GM19468 (cell line): ENCODE measurements at regions not wholly inside any gene's neighbourhood (a gene's known extent, or its start where the extent isn't known, plus 50 kb on each side); places are given as distances from the start of the nearest gene placed in this dataset.

Experiments used
- ATAC-seq: cut with Tn5 transposase; IDR thresholded peaks from one replicate; pipeline ENCODE4 v1.9.1; 2021; ENCODE audit warnings: mild to moderate bottlenecking, moderate library complexity, moderate number of reproducible peaks; ENCODE audit not compliant: unreplicated experiment; ENCODE audit errors: extremely low read depth

DNA sequence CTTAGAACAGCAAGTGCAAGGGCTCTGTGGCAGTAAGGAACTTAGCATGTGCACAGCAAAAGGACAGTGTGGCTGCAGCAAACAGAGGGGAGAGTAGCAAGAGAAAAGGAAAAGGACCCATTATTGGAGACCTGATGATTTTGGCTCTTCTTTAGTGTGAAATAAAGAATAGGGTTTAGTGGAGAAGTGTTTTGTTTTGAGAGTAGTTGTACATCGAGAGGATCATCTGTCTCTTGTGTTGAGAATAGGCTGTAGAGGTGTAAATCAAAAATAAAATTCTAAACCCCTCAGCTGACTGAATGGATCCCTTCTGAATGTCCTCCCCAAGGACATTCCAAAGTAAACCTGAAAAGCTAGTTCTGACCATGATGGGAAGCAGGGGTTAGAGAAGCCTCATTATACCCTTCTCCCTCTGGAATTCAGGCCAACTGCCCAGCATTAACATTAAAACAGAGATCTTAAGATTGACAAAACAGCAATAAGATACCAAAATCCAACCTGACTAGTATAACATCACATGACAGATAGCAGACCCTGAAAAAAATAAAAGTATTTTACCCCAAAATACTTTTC is 73.6 kb upstream of the OBI1 start:
- no peak for ATAC-seq

DNA sequence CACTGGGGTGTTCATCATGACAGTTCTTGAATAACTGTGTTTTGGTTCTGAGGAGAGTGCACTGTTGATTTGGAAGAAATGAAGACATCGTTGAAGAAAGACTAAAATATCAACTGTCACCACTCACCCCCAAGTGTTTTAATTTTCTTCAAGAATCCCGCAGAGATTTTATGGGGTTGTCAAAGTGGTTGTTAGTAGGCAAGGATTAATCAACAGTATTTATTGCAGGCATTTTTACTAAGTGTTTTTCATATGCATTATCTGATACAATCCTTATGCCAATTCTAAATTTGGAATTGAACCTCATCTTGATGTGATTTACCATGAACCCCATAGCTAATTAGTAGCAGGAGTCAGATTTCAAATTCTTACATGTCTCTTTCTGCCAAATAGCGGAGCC is 63.7 kb upstream of the OBI1 start:
- ATAC-seq: no peak

DNA sequence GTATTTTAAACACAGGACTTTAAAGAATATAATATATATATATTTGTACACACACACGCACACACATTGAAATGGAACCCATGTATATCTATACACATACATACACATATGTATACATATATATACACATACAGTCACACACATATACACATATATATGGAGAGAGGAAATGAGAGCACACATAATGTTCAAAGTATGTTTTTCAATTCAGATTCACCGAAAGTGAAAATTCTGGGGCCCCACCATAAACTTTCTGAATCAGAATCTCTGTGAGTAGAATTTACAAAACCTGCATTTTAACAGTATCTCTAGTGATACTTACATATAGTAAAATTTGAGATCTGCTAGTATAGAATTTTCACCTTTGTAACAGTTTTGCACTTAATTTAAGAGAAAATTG is 60.4 kb upstream of the OBI1 start:
- ATAC-seq: no peak

DNA sequence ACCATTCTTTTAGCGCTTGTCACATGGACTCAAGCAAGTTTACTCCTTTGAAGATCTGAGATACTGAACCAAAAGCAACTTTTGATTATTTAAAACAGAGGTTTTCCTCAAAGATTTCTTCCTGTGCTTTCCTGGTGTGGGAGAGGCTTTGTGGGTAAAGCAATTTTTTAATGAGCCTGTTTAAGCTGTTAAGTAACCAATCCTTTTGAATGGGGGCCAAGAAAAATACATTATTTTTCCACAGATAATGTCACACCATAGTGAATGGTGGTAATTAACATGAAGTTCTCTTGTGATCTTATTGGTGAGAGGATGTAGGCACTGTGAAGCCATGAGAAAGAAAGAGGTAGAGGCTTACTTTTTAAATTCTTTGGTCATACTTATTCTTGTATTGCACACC is 55.8 kb upstream of the OBI1 start:
- ATAC-seq: no peak

DNA sequence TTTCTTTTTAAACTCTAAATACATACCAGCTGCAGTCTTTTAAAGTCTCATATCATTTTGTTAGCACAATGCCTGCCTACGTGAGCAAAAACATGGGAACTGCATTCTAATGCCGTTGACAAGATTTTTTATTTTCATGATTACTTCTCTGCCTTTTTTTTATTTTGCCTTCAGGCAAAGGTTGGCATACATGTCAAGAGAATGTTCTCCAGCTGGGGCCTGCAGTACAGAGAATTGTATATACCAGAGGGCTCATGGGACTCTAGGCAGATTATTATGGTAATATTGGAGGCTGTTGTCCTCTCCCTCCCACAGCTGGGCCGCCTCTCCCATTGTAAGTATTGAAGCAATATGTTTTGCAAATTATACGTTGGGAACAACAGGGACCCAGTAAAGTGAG is 53.9 kb upstream of the OBI1 start:
- no peak for ATAC-seq

DNA sequence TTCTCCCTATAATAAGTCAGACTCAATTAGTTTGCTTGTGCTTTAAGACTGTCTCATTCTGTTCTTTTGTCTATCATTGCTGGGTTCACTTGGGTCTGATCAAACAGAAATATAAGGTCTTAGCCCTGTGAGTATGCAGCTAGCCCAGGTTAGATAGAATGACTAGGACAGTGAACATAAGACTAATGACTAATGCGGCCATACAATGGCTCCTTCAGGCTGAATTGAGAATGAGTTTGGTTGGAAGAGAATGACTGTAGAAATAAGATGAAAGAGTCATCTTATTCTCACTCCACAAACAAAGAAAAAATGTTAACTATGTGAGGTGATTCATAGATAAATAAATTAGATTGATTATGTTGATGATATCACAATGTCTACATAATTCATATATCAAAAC is 50.1 kb upstream of the OBI1 start:
- ATAC-seq: no peak
